ENCODE measurements at regions not wholly inside any gene's neighbourhood (a gene's known extent, or its start where the extent isn't known, plus 50 kb on each side); places are given as distances from the start of the nearest gene placed in this dataset.

DNA sequence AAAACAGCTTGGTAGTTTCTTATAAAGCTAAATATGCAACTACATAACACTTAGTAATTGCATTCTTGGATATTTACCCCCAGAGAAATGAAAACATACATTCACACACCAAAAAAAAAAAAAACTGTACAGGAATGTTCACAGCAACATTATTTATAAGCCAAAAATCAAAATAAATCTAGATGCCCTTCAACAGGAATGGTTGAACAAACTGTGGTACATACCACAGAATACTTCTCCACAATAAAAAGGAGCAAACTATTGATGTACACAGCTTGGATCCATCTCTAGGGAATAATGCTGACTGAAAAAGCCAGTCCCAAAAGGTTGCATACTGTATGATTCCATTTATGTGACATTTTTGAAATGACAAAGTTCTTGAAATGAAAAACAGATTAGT, 62.1 kb upstream of the SLC38A4 start:
- ChIA-PET CTCF (no interaction called here), POLR2A (no interaction called here)
- Histone ChIP-seq H3K4me2 (ENCODE audit: insufficient read depth, low read length) (no peak overlapping the region), H3K27me3 (ENCODE audit: control insufficient read depth in 2 of 2, insufficient read depth in 2 of 2, low read length in 2 of 2) (peaks cover 14 to 23% of the 10 kb centered on the region in 2 experiments), H3K27ac (ENCODE audit: insufficient read depth, low read depth, low read length) (no peak overlapping the region), H3K36me3 (ENCODE audit: control insufficient read depth in 2 of 2, extremely low read depth in 1 of 2, insufficient read depth in 2 of 2, low read length in 2 of 2) (no peaks in the 10 kb centered on the region), H3K9ac (replicated peaks; ENCODE audit: extremely low read depth, insufficient read depth, low read length) (no peak overlapping the region), H3K4me3 (replicated peaks in 1 of 3; ENCODE audit: insufficient read depth in 1 of 3, low read depth in 1 of 3, low read length in 3 of 3) (no peak overlapping the region), H3K9me3 (replicated peaks; ENCODE audit: control insufficient read depth, insufficient read depth, low read length) (no peaks in the 10 kb centered on the region), H2AFZ (ENCODE audit: low read depth, low read length) (no peak overlapping the region), H4K20me1 (replicated peaks; ENCODE audit: control insufficient read depth, extremely low read depth, insufficient read depth, low read length) (no peaks in the 10 kb centered on the region), H3K4me1 (ENCODE audit: control insufficient read depth, extremely low read depth, insufficient read depth, low read length) (no peaks in the 10 kb centered on the region), H3K79me2 (ENCODE audit: control insufficient read depth, insufficient read depth, low read length) (no peaks in the 10 kb centered on the region), H3K9me1 (replicated peaks; ENCODE audit: control insufficient read depth, extremely low read depth, insufficient read depth, low read length) (no peaks in the 10 kb centered on the region)
- intact Hi-C loops (cut with micrococcal nuclease), result no loop called here
- no TSS peak for BruUV-seq (replicated peaks)
- DNase-seq (ENCODE audit: low read depth, low spot score), result no peak
- no peak for FAIRE-seq
- TF ChIP-seq, protein P1, sequence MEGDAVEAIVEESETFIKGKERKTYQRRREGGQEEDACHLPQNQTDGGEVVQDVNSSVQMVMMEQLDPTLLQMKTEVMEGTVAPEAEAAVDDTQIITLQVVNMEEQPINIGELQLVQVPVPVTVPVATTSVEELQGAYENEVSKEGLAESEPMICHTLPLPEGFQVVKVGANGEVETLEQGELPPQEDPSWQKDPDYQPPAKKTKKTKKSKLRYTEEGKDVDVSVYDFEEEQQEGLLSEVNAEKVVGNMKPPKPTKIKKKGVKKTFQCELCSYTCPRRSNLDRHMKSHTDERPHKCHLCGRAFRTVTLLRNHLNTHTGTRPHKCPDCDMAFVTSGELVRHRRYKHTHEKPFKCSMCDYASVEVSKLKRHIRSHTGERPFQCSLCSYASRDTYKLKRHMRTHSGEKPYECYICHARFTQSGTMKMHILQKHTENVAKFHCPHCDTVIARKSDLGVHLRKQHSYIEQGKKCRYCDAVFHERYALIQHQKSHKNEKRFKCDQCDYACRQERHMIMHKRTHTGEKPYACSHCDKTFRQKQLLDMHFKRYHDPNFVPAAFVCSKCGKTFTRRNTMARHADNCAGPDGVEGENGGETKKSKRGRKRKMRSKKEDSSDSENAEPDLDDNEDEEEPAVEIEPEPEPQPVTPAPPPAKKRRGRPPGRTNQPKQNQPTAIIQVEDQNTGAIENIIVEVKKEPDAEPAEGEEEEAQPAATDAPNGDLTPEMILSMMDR (IDR thresholded peaks at IDR 0.05; ENCODE audit: extremely low read depth in 1 of 2, insufficient read depth in 1 of 2, low read depth in 1 of 2, low read length in 2 of 2), result no peak
- TF ChIP-seq JUN (IDR thresholded peaks at IDR 0.05; ENCODE audit: borderline replicate concordance, insufficient read depth, insufficient read length, low read depth) (no peak), FOS (IDR thresholded peaks at IDR 0.05; ENCODE audit: borderline replicate concordance, insufficient read depth, low read length) (no peak), GATA2 (IDR thresholded peaks at IDR 0.05; ENCODE audit: insufficient read depth, insufficient read length, low read depth, low read length) (no peak), MYC (IDR thresholded peaks at IDR 0.05; ENCODE audit: low read depth, low read length) (no peak), POLR2AphosphoS5 (IDR thresholded peaks at IDR 0.05; ENCODE audit: insufficient read depth, low read depth, low read length) (no peak), EZH2 (IDR thresholded peaks at IDR 0.05; ENCODE audit: borderline replicate concordance, low read depth, low read length, severe bottlenecking) (no peak), POLR2A (IDR thresholded peaks at IDR 0.05; ENCODE audit: low read depth, low read length) (no peak)
- TF ChIP-seq, protein P2, sequence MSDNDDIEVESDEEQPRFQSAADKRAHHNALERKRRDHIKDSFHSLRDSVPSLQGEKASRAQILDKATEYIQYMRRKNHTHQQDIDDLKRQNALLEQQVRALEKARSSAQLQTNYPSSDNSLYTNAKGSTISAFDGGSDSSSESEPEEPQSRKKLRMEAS (IDR thresholded peaks at IDR 0.05; ENCODE audit: insufficient read depth, insufficient read length), result no peak
- dilution Hi-C loops (cut with MboI; ENCODE audit: extremely low pct_ligation_motif_present, low sequenced_read_pairs), result no loop called here

All from endothelial cell of umbilical vein (primary cell).